Epithelial cell of esophagus (primary cell): ENCODE measurements at regions not wholly inside any gene's neighbourhood (a gene's known extent, or its start where the extent isn't known, plus 50 kb on each side); places are given as distances from the start of the nearest gene placed in this dataset.

Experiments
- DNase-seq: peaks from one replicate; pipeline ENCODE4 v3.0.0; 2010; ENCODE audit warnings: low read depth
- H3K4me3 ChIP-seq: 2 replicates; pipeline ENCODE4 v1.5.1; 2011; ENCODE audit warnings: mild to moderate bottlenecking, low read length, control low read depth
- TF ChIP-seq, protein P1 (sequence below): IDR thresholded peaks from 2 replicates; pipeline ENCODE4 v1.5.1; 2011; ENCODE audit warnings: low read depth, mild to moderate bottlenecking, low read length, control low read depth, inconsistent platforms; ENCODE audit not compliant: insufficient read depth; ENCODE audit errors: missing control alignments

DNA sequence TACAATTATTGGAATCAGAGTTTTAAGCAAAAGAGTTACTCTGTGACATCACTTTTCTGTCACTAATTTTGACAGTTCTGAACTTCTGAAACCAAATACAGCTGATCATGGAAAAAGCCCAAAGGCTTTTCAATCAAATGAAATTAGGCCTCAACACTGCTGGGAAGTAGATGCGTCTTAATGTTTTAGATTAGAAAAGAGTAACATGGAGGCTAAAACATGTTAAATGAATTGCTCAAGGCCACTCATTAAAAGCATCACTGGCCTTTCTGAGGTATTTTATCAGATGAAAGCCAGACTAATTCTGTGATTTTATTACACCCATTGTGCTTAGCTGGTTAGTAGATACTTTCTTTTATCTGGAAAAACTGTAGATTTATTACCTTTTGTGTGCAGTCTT, 672.6 kb downstream of the CENPC start:
- DNase-seq: no peak
- TF ChIP-seq, protein P1, sequence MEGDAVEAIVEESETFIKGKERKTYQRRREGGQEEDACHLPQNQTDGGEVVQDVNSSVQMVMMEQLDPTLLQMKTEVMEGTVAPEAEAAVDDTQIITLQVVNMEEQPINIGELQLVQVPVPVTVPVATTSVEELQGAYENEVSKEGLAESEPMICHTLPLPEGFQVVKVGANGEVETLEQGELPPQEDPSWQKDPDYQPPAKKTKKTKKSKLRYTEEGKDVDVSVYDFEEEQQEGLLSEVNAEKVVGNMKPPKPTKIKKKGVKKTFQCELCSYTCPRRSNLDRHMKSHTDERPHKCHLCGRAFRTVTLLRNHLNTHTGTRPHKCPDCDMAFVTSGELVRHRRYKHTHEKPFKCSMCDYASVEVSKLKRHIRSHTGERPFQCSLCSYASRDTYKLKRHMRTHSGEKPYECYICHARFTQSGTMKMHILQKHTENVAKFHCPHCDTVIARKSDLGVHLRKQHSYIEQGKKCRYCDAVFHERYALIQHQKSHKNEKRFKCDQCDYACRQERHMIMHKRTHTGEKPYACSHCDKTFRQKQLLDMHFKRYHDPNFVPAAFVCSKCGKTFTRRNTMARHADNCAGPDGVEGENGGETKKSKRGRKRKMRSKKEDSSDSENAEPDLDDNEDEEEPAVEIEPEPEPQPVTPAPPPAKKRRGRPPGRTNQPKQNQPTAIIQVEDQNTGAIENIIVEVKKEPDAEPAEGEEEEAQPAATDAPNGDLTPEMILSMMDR: no peak
- H3K4me3 ChIP-seq: no peak overlapping the region

DNA sequence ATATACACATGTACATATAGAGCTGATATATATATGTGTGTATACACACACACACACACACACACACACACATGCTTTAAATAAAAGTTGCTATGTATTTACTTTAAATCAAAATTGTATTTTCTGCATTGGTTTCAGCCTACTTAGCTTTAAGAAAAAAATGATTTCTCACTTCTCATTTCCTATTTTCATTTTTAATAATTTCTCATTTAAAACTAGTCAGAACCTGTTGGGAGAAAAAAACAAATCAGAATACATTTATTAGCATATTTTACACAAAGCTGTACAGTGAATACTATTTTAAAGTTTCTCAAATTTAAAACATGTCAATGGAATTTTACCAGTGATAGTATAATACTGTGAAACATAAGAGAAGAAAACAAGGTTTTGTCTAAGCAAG, 681.8 kb downstream of the CENPC start:
- no peak overlapping the region for H3K4me3 ChIP-seq
- no peak for DNase-seq
- TF ChIP-seq, protein P1: no peak

DNA sequence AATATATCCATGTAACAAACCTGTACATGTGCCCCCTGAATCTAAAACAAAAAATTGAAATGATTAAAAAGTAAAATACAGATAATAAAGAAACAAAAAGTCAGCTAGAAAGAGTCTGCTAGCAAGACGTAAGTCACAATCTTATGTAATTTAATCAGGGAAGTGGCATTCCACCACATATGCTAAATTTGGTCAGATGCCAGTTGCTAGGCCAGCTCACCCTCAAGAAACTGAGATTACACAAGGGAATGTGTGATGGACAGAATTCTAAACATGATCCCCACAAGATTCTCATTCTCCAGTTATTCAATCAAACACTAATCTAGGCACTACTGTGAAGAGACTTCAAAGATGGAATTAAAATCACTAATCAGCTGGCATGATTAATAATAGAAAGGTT, 689.3 kb downstream of the CENPC start:
- DNase-seq: peak; percentile 46
- TF ChIP-seq, protein P1: no peak
- no peak overlapping the region for H3K4me3 ChIP-seq

DNA sequence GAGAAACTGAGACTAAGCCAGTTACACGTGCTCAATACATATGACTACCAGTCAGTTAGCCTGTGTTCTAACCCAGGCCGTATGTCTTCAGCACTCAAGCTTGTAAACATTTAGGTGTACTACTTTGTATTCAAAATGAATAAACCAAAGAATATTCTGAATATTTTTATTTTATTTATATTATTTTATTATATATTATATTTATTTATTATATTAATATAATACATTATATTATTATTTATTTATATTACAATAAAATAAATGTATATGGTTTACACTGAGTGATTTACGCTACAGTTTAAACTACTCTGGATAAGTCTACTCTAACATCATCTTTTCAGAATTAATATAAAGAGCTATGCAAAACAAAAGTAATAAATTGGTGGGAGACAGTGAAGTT, 691.5 kb downstream of the CENPC start:
- H3K4me3 ChIP-seq: no peak overlapping the region
- TF ChIP-seq, protein P1: no peak

DNA sequence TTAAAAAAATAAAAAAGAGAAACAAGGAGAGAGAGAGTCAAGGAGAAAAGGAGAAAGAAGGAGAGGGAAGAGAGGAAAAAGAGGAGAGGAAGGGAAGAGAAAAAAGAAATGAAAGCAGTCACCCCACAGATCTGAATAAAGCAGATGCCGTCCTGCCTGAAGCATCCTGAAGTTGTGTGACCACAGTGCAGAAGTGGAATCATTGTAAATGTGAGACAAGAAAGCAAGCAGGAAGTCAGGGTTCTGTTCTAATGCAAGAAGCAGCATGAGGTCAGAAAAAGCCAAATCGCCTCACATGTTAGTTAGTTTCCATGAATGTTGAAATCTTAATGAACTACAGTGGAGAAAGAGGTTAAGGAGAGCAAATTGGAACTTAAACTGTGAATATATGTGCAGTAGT, 692.5 kb downstream of the CENPC start:
- DNase-seq: no peak
- TF ChIP-seq, protein P1: no peak
- H3K4me3 ChIP-seq: no peak overlapping the region

More for the DNA sequence above, 691.5 kb downstream of the CENPC start:
- no peak for DNase-seq

DNA sequence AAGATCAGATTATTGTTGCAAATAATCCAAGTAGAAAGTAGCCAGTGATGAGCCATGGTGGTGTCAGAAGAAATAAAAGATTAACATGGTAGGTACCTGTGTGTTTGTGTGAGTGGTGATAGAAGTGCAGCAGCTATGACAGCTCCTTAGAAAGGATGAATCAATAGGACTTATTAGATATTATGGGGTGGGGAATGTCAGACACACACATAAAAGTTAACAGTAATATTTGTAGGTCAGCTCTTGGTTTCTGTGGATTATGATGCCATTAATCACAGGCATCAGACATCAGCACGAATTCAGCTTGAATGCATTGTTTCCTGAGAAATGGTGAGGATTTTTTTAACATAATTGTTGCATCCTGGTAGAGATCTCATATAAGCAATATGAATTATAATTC, 695.7 kb downstream of the CENPC start:
- DNase-seq: no peak
- H3K4me3 ChIP-seq: no peak overlapping the region
- TF ChIP-seq, protein P1: no peak

DNA sequence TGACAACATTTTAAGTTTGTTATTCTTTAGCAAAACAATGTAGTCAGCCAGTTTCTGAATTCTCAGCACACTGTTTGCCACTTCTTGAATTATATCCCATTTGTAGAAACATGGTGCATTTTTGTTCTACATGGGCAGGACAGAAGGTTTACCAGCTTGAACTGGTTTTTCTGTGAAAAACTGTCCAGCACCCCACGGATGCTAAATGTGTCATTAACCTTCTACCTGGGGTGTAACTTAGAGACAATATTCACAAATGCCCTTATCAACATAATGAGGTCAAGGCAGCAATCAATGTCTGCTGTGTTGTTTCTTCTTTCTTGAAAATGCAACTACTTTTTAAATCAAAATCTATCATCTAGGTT, 702.6 kb downstream of the CENPC start:
- TF ChIP-seq, protein P1: no peak
- H3K4me3 ChIP-seq: no peak overlapping the region
- DNase-seq: no peak
